HG02642 (cell line): ENCODE measurements at regions not wholly inside any gene's neighbourhood (a gene's known extent, or its start where the extent isn't known, plus 50 kb on each side); places are given as distances from the start of the nearest gene placed in this dataset.

Experiments used
- ATAC-seq: cut with Tn5 transposase; IDR thresholded peaks from one replicate; pipeline ENCODE4 v1.9.1; 2021; ENCODE audit warnings: mild to moderate bottlenecking; ENCODE audit not compliant: unreplicated experiment, poor library complexity

GRCh38 chr7:130908345-130909160 lies 174.5 kb upstream of the KLF14 start:
- no peak for ATAC-seq

GRCh38 chr7:130909161-130909836 lies 175.3 kb upstream of the KLF14 start:
- no peak for ATAC-seq

- no peak for ATAC-seq
Measured at GRCh38 chr7:130909881-130910672, 176.1 kb upstream of the KLF14 start.

- ATAC-seq, result no peak
Measured at GRCh38 chr7:130910949-130911944, 177.2 kb upstream of the KLF14 start.

GRCh38 chr7:130912082-130912861 lies 178.3 kb upstream of the KLF14 start:
- ATAC-seq, result no peak

GRCh38 chr7:130912862-130913638 lies 179.0 kb upstream of the KLF14 start:
- peak; percentile 92 for ATAC-seq

GRCh38 chr7:130913639-130914553 lies 179.9 kb upstream of the KLF14 start:
- no peak for ATAC-seq

GRCh38 chr7:130914554-130915294 lies 180.7 kb upstream of the KLF14 start:
- ATAC-seq, result no peak

- no peak for ATAC-seq
Measured at GRCh38 chr7:130917669-130918128, 183.7 kb upstream of the KLF14 start.

- no peak for ATAC-seq
Measured at GRCh38 chr7:130918129-130919052, 184.4 kb upstream of the KLF14 start.

- no peak for ATAC-seq
Measured at GRCh38 chr7:130919316-130920103, 185.5 kb upstream of the KLF14 start.

GRCh38 chr7:130920122-130920521 lies 186.1 kb upstream of the KLF14 start:
- no peak for ATAC-seq

- no peak for ATAC-seq
Measured at GRCh38 chr7:130921391-130922180, 187.6 kb upstream of the KLF14 start.
